SK-N-SH (cell line): ENCODE measurements at regions not wholly inside any gene's neighbourhood (a gene's known extent, or its start where the extent isn't known, plus 50 kb on each side); places are given as distances from the start of the nearest gene placed in this dataset.

Source experiments
- CTCF ChIA-PET: fragments of 300-600, 350-600 bp; formaldehyde crosslinking; extraction: SDS; loops from one replicate; lab custom pipeline; 2021; lab: Yijun Ruan, JAX
- POLR2A ChIA-PET: fragments of 350-600 bp; sonication (Branson Sonifier 250); formaldehyde crosslinking; extraction: SDS; loops from one replicate; lab custom pipeline; 2020; ENCODE audit warnings: antibody characterized with exemption, inconsistent platforms; lab: Yijun Ruan, JAX
- DNase-seq: peaks from one replicate; pipeline ENCODE4 v3.0.0; 2012
- H2AFZ ChIP-seq: fragments of 200-600 bp; sonication (generic); 2 replicates; pipeline ENCODE4 v1.8.1; 2016; ENCODE audit warnings: antibody characterized with exemption, mild to moderate bottlenecking, low read depth
- H3F3A ChIP-seq: fragments of 200-600 bp; sonication (generic); replicated peaks from 2 replicates; pipeline ENCODE3; 2016; ENCODE audit warnings: antibody characterized with exemption, mild to moderate bottlenecking; ENCODE audit not compliant: insufficient read depth
- H3K27ac ChIP-seq, 2 experiments: fragments of 200-500 bp in 1 of 2; fragments of 200-600 bp in 1 of 2; sonication (Bioruptor generic) in 1 of 2; sonication (generic), shearing (Covaris generic) in 1 of 2; 2 replicates each; pipeline versions ENCODE4 v1.5.1 to v1.6.1; 2014 to 2016; ENCODE audit warnings: low read depth in 2 of 2, inconsistent platforms in 1 of 2, low read length in 1 of 2, mild to moderate bottlenecking in 1 of 2, mixed read lengths in 1 of 2
- H3K27me3 ChIP-seq: fragments of 200-600 bp; sonication (generic), shearing (Covaris generic); 2 replicates; pipeline ENCODE4 v1.6.1; 2016; ENCODE audit warnings: mixed run types; ENCODE audit not compliant: insufficient read depth
- H3K36me3 ChIP-seq, 2 experiments: fragments of 200-500 bp in 1 of 2; fragments of 200-600 bp in 1 of 2; sonication (Bioruptor generic) in 1 of 2; sonication (generic) in 1 of 2; replicated peaks in 1 of 2; 2 replicates each; pipeline versions ENCODE3 to v1.5.1; 2014 to 2016; ENCODE audit warnings: low read length in 1 of 2, mild to moderate bottlenecking in 1 of 2; ENCODE audit not compliant: insufficient read depth in 2 of 2, control insufficient read depth in 1 of 2
- H3K4me1 ChIP-seq, 2 experiments: fragments of 200-500 bp in 1 of 2; fragments of 200-600 bp in 1 of 2; sonication (Bioruptor generic) in 1 of 2; sonication (generic), shearing (Covaris generic) in 1 of 2; 2 replicates each; pipeline versions ENCODE4 v1.5.1 to v1.6.1; 2014 to 2016; ENCODE audit warnings: low read depth in 1 of 2, low read length in 1 of 2, mixed run types in 1 of 2; ENCODE audit not compliant: insufficient read depth in 2 of 2, control insufficient read depth in 1 of 2
- H3K4me2 ChIP-seq: fragments of 200-600 bp; sonication (generic), shearing (Covaris generic); 2 replicates; pipeline ENCODE4 v1.6.1; 2017; ENCODE audit warnings: mixed run types
- H3K4me3 ChIP-seq, 2 experiments: fragments of 200-500 bp in 1 of 2; fragments of 200-600 bp in 1 of 2; sonication (Bioruptor generic) in 1 of 2; sonication (generic), shearing (Covaris generic) in 1 of 2; 2 replicates each; pipeline versions ENCODE4 v1.5.1 to v1.8.1; 2014 to 2016; ENCODE audit warnings: low read depth in 2 of 2, inconsistent platforms in 1 of 2, low read length in 1 of 2, mild to moderate bottlenecking in 1 of 2, mixed read lengths in 1 of 2, moderate library complexity in 1 of 2
- H3K79me2 ChIP-seq: fragments of 200-600 bp; sonication (generic); 2 replicates; pipeline ENCODE4 v1.8.1; 2017; ENCODE audit warnings: mild to moderate bottlenecking; ENCODE audit not compliant: insufficient read depth
- H3K9ac ChIP-seq: fragments of 200-600 bp; sonication (generic); 2 replicates; pipeline ENCODE4 v1.6.1; 2017; ENCODE audit warnings: mixed run types
- H3K9me2 ChIP-seq: fragments of 200-600 bp; sonication (generic); 2 replicates; pipeline ENCODE4 v1.6.1; 2017; ENCODE audit warnings: mixed run types
- H3K9me3 ChIP-seq: fragments of 200-600 bp; sonication (generic); 2 replicates; pipeline ENCODE4 v1.6.1; 2017; ENCODE audit warnings: mixed run types, mild to moderate bottlenecking, moderate library complexity
- H4K20me1 ChIP-seq: fragments of 200-600 bp; sonication (generic); 2 replicates; pipeline ENCODE4 v1.6.1; 2017; ENCODE audit warnings: mild to moderate bottlenecking, mixed run types; ENCODE audit not compliant: insufficient read depth
- CHD2 ChIP-seq: fragments of 150-350 bp; IDR thresholded peaks from 2 replicates; pipeline ENCODE4 v1.6.1; 2018; ENCODE audit warnings: low read length; ENCODE audit not compliant: partially characterized antibody
- EP300 ChIP-seq, 2 experiments: IDR thresholded peaks; 2 replicates each; pipeline versions ENCODE4 v1.4.0 to v1.6.1; 2012; ENCODE audit warnings: borderline replicate concordance in 1 of 2, low read depth in 1 of 2, low read length in 1 of 2
- EZH2phosphoT487 ChIP-seq: fragments of 200-600 bp; sonication (generic); IDR thresholded peaks from 2 replicates; pipeline ENCODE4 v1.6.1; 2017; ENCODE audit warnings: low read depth, mixed run types, mild to moderate bottlenecking, antibody characterized with exemption, moderate library complexity, borderline replicate concordance
- FOXJ3 ChIP-seq: sonication (generic); formaldehyde crosslinking; IDR thresholded peaks from 2 replicates; pipeline ENCODE4 v1.5.1; 2020; ENCODE audit warnings: mild to moderate bottlenecking, missing genetic modification reagents
- FOXM1 ChIP-seq: IDR thresholded peaks from 2 replicates; pipeline ENCODE4 v1.4.0; 2012; ENCODE audit warnings: low read depth, mild to moderate bottlenecking
- GATA2 ChIP-seq: sonication (generic); formaldehyde crosslinking; IDR thresholded peaks from 2 replicates; pipeline ENCODE4 v1.5.0; 2020; ENCODE audit warnings: mild to moderate bottlenecking, missing genetic modification reagents
- JUND ChIP-seq: IDR thresholded peaks from 2 replicates; pipeline ENCODE4 v1.4.0; 2012
- MEF2A ChIP-seq: IDR thresholded peaks from 2 replicates; pipeline ENCODE4 v1.4.0; 2012; ENCODE audit warnings: low read depth, borderline replicate concordance
- MXI1 ChIP-seq: IDR thresholded peaks from 2 replicates; pipeline ENCODE4 v1.6.1; 2012; ENCODE audit warnings: mild to moderate bottlenecking, low read depth, low read length, improper control_type of control experiment
- NRF1 ChIP-seq: IDR thresholded peaks from 2 replicates; pipeline ENCODE4 v1.6.1; 2012; ENCODE audit warnings: low read depth, mild to moderate bottlenecking, low read length
- POLR2AphosphoS5 ChIP-seq: IDR thresholded peaks from 2 replicates; pipeline ENCODE4 v1.6.1; 2012; ENCODE audit warnings: low read depth, low read length
- RAD21 ChIP-seq: IDR thresholded peaks from 2 replicates; pipeline ENCODE4 v1.6.1; 2012; ENCODE audit warnings: mild to moderate bottlenecking, low read length
- REST ChIP-seq: IDR thresholded peaks from 2 replicates; pipeline ENCODE4 v1.6.1; 2012; ENCODE audit warnings: mild to moderate bottlenecking, low read depth, low read length, moderate library complexity
- RFX5 ChIP-seq: IDR thresholded peaks from 2 replicates; pipeline ENCODE4 v1.6.1; 2012; ENCODE audit warnings: mild to moderate bottlenecking, improper control_type of control experiment, low read length
- RXRA ChIP-seq: IDR thresholded peaks from 2 replicates; pipeline ENCODE4 v1.4.0; 2012; ENCODE audit warnings: low read depth, mild to moderate bottlenecking, borderline replicate concordance
- SIN3A ChIP-seq: IDR thresholded peaks from 2 replicates; pipeline ENCODE4 v1.6.1; 2012; ENCODE audit warnings: low read depth, mild to moderate bottlenecking, low read length, moderate library complexity, borderline replicate concordance
- SMC3 ChIP-seq: IDR thresholded peaks from 2 replicates; pipeline ENCODE4 v1.6.1; 2012; ENCODE audit warnings: low read depth, low read length, improper control_type of control experiment
- TCF12 ChIP-seq: IDR thresholded peaks from 2 replicates; pipeline ENCODE4 v1.4.0; 2012
- USF1 ChIP-seq: IDR thresholded peaks from 2 replicates; pipeline ENCODE4 v1.4.0; 2012; ENCODE audit warnings: low read depth, borderline replicate concordance
- USF2 ChIP-seq: fragments of 150-350 bp; IDR thresholded peaks from 2 replicates; pipeline ENCODE4 v1.6.1; 2017; ENCODE audit warnings: antibody characterized with exemption, low read length, low read depth, borderline replicate concordance
- YY1 ChIP-seq: IDR thresholded peaks from 2 replicates; pipeline ENCODE4 v1.4.0; 2012; ENCODE audit warnings: low read depth, mild to moderate bottlenecking
- ZBTB33 ChIP-seq: IDR thresholded peaks from 2 replicates; pipeline ENCODE4 v1.4.0; 2012; ENCODE audit warnings: low read depth, borderline replicate concordance
- WGBS: methylation state at CpG from one replicate; pipeline ENCODE4 v1.1.6; 2017; ENCODE audit warnings: low lambda C conversion rate; 5-methylcytosine and 5-hydroxymethylcytosine counted together

GRCh38 chr1:68285046-68285445 is 52.7 kb upstream of the WLS start:
- Histone ChIP-seq H3F3A (no peaks in the 10 kb centered on the region), H4K20me1 (no peaks in the 10 kb centered on the region), H3K4me1 (no peaks in the 10 kb centered on the region), H2AFZ (no peak overlapping the region), H3K36me3 (no peaks in the 10 kb centered on the region), H3K27me3 (no peaks in the 10 kb centered on the region), H3K9me2 (no peaks in the 10 kb centered on the region), H3K9ac (no peak overlapping the region), H3K9me3 (no peaks in the 10 kb centered on the region), H3K79me2 (no peaks in the 10 kb centered on the region), H3K4me2 (no peak overlapping the region), H3K4me3 (no peak overlapping the region), H3K27ac (no peak overlapping the region)
- ChIA-PET POLR2A (no interaction called here), CTCF (interaction anchor here (1.5 kb wide), 1 partner anchor 36 kb away, joined by 4 read pairs; no protein-coding TSS in a partner anchor)
- 85% methylated on average over 4 of the region's 4 CpGs for WGBS
- TF ChIP-seq MEF2A (no peak), REST (no peak), RAD21 (no peak)
- DNase-seq = no peak

GRCh38 chr1:68281946-68282615 is 49.8 kb upstream of the WLS start:
- H2AFZ ChIP-seq = no peak overlapping the region
- H3K36me3 ChIP-seq = no peaks in the 10 kb centered on the region
- no peak overlapping the region for H3K27ac ChIP-seq
- H4K20me1 ChIP-seq = no peaks in the 10 kb centered on the region
- CTCF ChIA-PET = no interaction called here
- no peaks in the 10 kb centered on the region for H3K4me1 ChIP-seq
- no peaks in the 10 kb centered on the region for H3K9me2 ChIP-seq
- 54% methylated on average over 4 of the region's 4 CpGs for WGBS
- no peak overlapping the region for H3K4me2 ChIP-seq
- DNase-seq = no peak
- H3K9me3 ChIP-seq = no peaks in the 10 kb centered on the region
- TF ChIP-seq GATA2 (no peak), RFX5 (no peak), FOXM1 (no peak), NRF1 (no peak), JUND (no peak), RAD21 (no peak), MXI1 (no peak), POLR2AphosphoS5 (no peak), RXRA (no peak), USF2 (no peak), EP300 (IDR thresholded peaks at IDR 0.05; ENCODE audit: borderline replicate concordance in 1 of 2, low read depth in 1 of 2, low read length in 1 of 2) (no peak), ZBTB33 (no peak), FOXJ3 (CRISPR knock-in tag) (no peak), TCF12 (no peak), EZH2phosphoT487 (no peak), SIN3A (no peak), CHD2 (no peak), SMC3 (no peak), YY1 (no peak), USF1 (no peak)
- TF ChIP-seq, all 33 proteins: peak for 0
- POLR2A ChIA-PET = no interaction called here
- Histone ChIP-seq H3F3A (no peaks in the 10 kb centered on the region), H3K9ac (no peak overlapping the region), H3K4me3 (no peak overlapping the region), H3K79me2 (no peaks in the 10 kb centered on the region), H3K27me3 (no peaks in the 10 kb centered on the region)
